ENCODE measurements at regions not wholly inside any gene's neighbourhood (a gene's known extent, or its start where the extent isn't known, plus 50 kb on each side); places are given as distances from the start of the nearest gene placed in this dataset.

DNA sequence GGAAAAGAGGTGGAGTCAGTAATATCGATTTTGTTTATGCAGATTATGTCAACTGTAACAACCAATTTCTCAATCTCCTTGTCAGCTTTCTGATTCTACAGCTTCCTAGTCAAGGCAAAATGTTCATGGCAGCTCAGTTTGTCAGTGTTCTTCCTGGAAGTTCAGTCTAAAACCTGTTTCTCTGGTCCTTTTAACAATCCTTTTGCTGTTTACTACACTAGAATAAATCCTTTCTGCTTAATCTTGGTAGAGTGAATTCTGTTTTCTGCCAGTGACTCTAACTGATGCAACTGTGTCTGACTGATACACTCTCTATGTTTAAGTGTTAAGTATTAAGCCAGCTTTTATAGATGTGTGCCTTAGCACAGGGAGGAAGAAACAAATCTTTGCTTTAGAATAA, 516.9 kb upstream of the KLF12 start (continued):
- TF ChIP-seq, protein P1, sequence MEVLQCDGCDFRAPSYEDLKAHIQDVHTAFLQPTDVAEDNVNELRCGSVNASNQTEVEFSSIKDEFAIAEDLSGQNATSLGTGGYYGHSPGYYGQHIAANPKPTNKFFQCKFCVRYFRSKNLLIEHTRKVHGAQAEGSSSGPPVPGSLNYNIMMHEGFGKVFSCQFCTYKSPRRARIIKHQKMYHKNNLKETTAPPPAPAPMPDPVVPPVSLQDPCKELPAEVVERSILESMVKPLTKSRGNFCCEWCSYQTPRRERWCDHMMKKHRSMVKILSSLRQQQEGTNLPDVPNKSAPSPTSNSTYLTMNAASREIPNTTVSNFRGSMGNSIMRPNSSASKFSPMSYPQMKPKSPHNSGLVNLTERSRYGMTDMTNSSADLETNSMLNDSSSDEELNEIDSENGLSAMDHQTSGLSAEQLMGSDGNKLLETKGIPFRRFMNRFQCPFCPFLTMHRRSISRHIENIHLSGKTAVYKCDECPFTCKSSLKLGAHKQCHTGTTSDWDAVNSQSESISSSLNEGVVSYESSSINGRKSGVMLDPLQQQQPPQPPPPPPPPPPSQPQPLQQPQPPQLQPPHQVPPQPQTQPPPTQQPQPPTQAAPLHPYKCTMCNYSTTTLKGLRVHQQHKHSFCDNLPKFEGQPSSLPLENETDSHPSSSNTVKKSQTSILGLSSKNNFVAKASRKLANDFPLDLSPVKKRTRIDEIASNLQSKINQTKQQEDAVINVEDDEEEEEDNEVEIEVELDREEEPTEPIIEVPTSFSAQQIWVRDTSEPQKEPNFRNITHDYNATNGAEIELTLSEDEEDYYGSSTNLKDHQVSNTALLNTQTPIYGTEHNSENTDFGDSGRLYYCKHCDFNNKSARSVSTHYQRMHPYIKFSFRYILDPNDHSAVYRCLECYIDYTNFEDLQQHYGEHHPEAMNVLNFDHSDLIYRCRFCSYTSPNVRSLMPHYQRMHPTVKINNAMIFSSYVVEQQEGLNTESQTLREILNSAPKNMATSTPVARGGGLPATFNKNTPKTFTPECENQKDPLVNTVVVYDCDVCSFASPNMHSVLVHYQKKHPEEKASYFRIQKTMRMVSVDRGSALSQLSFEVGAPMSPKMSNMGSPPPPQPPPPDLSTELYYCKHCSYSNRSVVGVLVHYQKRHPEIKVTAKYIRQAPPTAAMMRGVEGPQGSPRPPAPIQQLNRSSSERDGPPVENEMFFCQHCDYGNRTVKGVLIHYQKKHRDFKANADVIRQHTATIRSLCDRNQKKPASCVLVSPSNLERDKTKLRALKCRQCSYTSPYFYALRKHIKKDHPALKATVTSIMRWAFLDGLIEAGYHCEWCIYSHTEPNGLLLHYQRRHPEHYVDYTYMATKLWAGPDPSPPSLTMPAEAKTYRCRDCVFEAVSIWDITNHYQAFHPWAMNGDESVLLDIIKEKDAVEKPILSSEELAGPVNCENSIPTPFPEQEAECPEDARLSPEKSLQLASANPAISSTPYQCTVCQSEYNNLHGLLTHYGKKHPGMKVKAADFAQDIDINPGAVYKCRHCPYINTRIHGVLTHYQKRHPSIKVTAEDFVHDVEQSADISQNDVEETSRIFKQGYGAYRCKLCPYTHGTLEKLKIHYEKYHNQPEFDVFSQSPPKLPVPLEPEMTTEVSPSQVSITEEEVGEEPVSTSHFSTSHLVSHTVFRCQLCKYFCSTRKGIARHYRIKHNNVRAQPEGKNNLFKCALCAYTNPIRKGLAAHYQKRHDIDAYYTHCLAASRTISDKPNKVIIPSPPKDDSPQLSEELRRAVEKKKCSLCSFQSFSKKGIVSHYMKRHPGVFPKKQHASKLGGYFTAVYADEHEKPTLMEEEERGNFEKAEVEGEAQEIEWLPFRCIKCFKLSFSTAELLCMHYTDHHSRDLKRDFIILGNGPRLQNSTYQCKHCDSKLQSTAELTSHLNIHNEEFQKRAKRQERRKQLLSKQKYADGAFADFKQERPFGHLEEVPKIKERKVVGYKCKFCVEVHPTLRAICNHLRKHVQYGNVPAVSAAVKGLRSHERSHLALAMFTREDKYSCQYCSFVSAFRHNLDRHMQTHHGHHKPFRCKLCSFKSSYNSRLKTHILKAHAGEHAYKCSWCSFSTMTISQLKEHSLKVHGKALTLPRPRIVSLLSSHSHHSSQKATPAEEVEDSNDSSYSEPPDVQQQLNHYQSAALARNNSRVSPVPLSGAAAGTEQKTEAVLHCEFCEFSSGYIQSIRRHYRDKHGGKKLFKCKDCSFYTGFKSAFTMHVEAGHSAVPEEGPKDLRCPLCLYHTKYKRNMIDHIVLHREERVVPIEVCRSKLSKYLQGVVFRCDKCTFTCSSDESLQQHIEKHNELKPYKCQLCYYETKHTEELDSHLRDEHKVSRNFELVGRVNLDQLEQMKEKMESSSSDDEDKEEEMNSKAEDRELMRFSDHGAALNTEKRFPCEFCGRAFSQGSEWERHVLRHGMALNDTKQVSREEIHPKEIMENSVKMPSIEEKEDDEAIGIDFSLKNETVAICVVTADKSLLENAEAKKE (CRISPR knock-in tag; IDR thresholded peaks at IDR 0.05), result no peak

GRCh38 chr13:74647991-74648390, 513.8 kb upstream of the KLF12 start:
- peaks cover 21% of the 10 kb centered on the region for H3K4me1 ChIP-seq (ENCODE audit: insufficient read depth)
- no peak overlapping the region for H3K4me3 ChIP-seq
- no peaks in the 10 kb centered on the region for H3K27me3 ChIP-seq (ENCODE audit: insufficient read depth)
- H4K20me1 ChIP-seq (replicated peaks; ENCODE audit: insufficient read depth), result no peaks in the 10 kb centered on the region
- H3K4me2 ChIP-seq, result peak overlapping the region; percentile 44; the same call in 1 of the 2 replicates
- no peaks in the 10 kb centered on the region for H3K36me3 ChIP-seq (ENCODE audit: insufficient read depth)
- no peak overlapping the region for H3K4me3 Mint-ChIP-seq
- no peak overlapping the region for H3K27ac Mint-ChIP-seq
- no peaks in the 10 kb centered on the region for H3K9me3 Mint-ChIP-seq
- no peak for DNase-seq (ENCODE audit: low spot score)
- no peaks in the 10 kb centered on the region for H3K27me3 Mint-ChIP-seq (ENCODE audit: insufficient read depth, low read depth, poor library complexity)
- H3K27ac ChIP-seq (ENCODE audit: low read depth), result no peak overlapping the region; the same call in 1 of the 2 replicates
- peaks cover 3% of the 10 kb centered on the region; the same call in 1 of the 2 replicates for H3K9me2 ChIP-seq (ENCODE audit: insufficient read depth)
- no peaks in the 10 kb centered on the region for H3K79me2 ChIP-seq (replicated peaks; ENCODE audit: insufficient read depth)
- no peaks in the 10 kb centered on the region for H3F3A ChIP-seq (replicated peaks; ENCODE audit: low read depth)
- no peaks in the 10 kb centered on the region for H3K36me3 Mint-ChIP-seq (ENCODE audit: low read depth)
- peaks cover 3% of the 10 kb centered on the region; the same call in 2 of the 3 replicates for H3K4me1 Mint-ChIP-seq
- H2AFZ ChIP-seq, result 0 out of 2 replicates have a peak overlapping the region, but pooled peaks have one; percentile 1
- no peak for ATAC-seq
- TF ChIP-seq CTCF (conservative IDR thresholded peaks at IDR 0.05; ENCODE audit: low read depth in 2 of 2), result no peak
- no peak for TF ChIP-seq EZH2 (IDR thresholded peaks at IDR 0.05; ENCODE audit: low read depth, unreplicated experiment)
- no peak for TF ChIP-seq JUNB (IDR thresholded peaks at IDR 0.05; ENCODE audit: unreplicated experiment)
- no peak for TF ChIP-seq NANOG (IDR thresholded peaks at IDR 0.05; ENCODE audit: borderline replicate concordance)
- no peak for TF ChIP-seq ETS1 (IDR thresholded peaks at IDR 0.05)
- TF ChIP-seq, protein P1 (CRISPR knock-in tag; IDR thresholded peaks at IDR 0.05), result no peak
- TF ChIP-seq STAT1 (IDR thresholded peaks at IDR 0.05; ENCODE audit: unreplicated experiment), result no peak
